ENCODE measurements at regions not wholly inside any gene's neighbourhood (a gene's known extent, or its start where the extent isn't known, plus 50 kb on each side); places are given as distances from the start of the nearest gene placed in this dataset.
"Not testable (repeated sequence)": the region's sequence is repeated elsewhere in the genome, so short reads cannot be mapped to it uniquely, and the experiment has no call there.

- no peak for DNase-seq (ENCODE audit: low spot score)
Measured at GRCh38 chrX:136975684-136976470, 57.9 kb downstream of the GPR101 start.

DNA sequence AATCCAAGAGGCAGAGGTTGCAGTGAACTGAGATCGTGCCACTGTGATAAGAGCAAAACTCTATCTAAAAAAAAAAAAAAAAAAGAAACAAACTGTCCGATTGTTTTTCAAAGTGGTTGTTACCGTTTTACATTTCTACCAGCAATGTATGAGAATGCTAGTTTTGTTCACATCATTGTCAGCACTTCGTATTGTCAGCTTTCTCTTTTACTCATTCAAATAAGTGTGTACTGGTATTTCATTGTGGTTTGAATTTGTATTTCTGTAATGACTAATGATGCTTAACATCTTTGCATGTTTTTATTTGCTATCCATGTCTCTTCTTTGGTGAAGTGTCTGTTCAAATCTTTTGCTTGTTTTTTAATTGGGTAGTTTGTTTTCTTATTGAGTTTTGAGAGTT, 65.8 kb downstream of the GPR101 start:
- DNase-seq (ENCODE audit: low spot score), result no peak

- no peak for DNase-seq (ENCODE audit: low spot score)
Measured at GRCh38 chrX:136963973-136964372, 69.8 kb downstream of the GPR101 start.

GRCh38 chrX:136961594-136962135, 72.1 kb downstream of the GPR101 start:
- no peak for DNase-seq (ENCODE audit: low spot score)

DNA sequence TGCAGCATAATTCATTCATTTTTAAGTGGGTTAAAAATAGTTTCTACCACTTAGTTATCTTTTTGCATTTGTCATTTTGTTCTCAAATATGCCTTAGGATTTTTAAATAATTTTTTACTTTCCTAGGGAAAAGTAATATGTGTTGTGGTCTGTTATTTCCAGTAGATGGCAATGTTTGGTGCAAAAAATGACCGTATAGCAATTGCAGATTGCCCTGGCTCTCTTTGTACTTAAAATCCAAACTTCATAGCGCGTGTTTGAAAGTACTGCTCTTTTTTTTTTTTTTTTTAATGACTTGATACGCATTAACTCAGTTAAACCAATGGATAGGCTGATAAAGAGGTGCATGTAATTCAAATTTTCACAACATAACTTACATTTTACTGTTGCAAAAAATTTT, 74.4 kb upstream of the RBMX start:
- peak; percentile 8 for DNase-seq (ENCODE audit: low spot score)

DNA sequence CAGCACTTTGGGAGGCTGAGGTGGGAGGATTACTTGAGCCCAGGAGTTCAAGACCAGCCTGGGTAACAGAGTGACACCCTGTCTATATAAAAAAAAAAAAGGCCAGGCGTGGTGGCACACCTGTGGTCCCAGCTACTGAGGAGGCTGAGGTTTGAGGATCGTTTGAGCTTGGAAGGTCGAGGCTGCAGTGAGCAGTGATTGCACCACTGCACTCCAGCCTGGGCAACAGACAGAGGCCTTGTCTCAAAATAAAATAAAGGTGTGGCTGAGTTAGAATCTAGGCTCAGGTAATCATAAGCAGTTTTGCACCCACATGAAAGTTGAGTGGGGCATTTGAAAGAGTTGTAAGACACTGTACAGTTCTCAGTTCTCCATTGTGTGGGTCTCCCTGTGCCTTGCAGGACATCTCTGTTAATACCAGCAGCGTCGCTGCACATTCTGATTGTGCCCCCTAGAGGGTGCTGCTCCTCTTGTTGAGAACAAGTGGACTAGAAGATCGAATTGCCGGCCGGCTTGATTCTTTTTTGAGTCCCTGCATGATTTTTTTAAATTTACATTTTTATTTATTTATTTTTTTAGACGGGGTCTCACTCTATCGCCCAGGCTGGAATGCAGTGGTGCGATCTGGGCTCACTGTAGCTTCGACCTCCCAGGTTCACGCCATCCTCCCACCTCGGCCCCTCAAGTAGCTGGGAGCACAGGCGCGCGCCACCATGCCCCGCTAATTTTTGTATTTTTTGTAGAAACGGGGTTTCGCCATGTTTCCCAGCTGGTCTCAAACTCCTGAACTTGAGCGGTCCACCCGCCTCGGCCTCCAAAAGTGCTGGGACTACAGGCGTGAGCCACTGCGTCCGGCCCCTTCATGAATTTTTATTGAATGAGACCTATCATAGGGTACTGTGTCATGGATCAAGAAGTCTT, 73.6 kb upstream of the RBMX start:
- peak; percentile 66 for DNase-seq (ENCODE audit: low spot score)

GRCh38 chrX:136950211-136950610, 69.7 kb upstream of the RBMX start:
- no peak for DNase-seq (ENCODE audit: low spot score)

DNA sequence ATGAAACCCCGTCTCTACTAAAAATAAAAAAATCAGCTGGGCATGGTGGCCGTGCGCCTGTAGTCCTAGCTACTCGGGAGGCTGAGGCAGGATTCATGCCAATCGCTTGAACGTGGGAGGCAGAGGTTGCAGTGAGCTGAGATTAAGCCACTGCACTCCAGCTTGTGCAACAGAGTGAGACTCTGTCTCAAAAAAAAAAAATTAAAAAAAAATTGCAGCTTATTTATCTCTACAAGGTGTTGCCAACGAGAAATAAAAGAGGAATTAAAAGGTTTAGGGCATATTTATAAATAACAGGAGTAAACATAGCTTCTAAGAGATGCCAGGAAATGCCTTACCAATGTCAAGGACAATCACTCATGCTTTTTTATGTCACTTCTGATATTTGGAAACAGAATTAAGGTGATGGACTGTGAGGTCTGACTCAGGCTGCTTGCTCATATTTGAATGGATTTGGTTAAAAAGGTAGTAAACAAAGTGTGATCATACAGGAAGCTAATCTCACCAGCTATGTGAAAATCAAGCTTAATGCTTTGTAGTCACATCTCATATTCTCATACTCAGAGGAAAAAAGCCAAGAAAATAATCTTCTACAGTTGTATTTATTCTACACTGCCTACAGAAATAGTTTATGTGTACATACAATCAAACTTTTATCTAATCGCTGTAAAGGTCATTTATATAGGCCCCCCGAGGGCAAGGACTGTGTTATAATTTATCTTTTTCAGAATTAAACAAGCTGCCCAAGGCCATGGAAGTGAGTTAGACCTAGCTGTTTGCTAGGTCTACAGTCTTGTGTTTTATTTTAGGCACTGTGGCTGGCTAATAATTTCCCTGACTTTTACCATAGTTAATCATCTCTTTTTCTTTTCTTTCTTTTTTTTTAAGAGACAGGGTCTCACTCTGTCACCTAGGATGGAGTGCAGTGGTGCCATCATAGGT, 61.1 kb upstream of the RBMX start:
- DNase-seq (ENCODE audit: low spot score), result no peak

DNA sequence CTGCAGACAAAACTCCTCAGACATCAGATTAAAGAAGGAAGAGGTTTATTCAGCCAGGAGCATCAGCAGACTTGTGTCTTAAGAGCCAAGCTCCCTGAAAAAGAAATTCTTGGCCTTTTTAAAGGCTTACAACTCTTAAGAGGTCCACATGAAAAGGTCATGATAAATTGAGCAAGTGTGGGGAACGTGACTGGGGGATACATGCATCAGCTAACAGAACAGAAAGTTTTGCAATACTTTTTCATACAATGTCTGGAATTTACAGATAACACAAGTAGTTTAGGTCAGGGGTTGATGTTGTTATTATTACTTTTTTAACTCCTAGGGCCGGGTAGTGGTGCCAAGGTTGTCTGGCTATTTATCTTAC, 55.6 kb upstream of the RBMX start:
- DNase-seq (ENCODE audit: low spot score), result no peak

DNA sequence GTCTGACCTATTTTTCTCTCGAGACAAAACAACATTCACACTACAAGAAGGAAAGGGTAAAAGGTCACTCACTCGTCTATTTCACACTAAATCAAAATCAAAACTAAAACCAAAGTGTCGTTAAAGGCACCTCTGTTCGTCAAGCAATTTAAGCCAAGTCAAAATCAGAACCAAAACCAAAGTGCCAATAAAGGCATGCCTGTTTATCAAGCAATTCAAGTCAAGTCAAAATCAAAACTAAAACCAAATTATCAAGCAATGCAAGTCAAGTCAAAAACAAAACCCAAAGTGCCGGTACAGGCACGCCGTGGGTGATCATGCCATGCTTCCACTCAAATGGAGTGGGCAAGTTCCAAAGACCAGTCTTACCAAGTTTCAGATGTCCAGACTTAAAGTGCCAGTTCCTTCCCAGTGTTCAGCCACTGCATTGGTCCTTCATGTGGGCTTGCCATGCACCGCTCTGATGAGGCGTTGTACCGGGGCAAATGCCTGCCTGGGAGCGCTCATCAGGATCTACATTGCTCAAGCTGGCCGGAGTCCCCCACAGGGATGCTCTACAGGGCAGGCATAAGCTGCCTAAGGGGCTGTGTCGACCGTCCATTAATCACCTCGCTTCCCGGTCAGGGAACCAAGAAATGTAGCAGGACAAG, 55.1 kb upstream of the RBMX start:
- DNase-seq (ENCODE audit: low spot score), result not testable (repeated sequence)

GRCh38 chrX:136934652-136935051, 54.1 kb upstream of the RBMX start:
- DNase-seq (ENCODE audit: low spot score), result not testable (repeated sequence)

- DNase-seq (ENCODE audit: low spot score), result peak; percentile 10
Measured at GRCh38 chrX:136933611-136934145, 53.2 kb upstream of the RBMX start.

DNA sequence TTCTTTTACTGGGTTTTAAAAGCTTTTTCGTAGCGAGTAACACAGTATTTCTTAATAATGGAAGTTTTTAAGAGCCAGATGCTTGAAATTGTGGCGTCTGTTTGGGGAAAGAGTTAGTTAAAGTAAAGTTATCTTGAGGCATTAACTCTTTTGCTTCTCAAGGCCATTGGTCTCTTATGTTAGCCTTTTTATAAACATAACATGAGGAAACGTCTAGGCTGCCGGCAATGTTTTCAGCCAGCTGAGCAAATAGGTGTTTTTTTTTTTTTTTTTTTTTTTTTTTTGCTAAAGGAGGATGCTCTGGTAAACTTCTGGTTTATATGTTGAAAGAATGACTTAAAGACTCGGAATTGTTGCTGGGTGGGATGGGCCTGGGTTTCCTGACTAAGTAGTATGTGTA, 51.1 kb upstream of the RBMX start:
- DNase-seq (ENCODE audit: low spot score), result no peak
